IPS-20b (cell line): ENCODE measurements at regions not wholly inside any gene's neighbourhood (a gene's known extent, or its start where the extent isn't known, plus 50 kb on each side); places are given as distances from the start of the nearest gene placed in this dataset.

Source experiments
- H3K27ac ChIP-seq: one replicate; pipeline ENCODE4 v1.5.1; 2013; ENCODE audit warnings: low read length
- H3K27me3 ChIP-seq: 2 replicates; pipeline ENCODE4 v1.6.1; 2013; ENCODE audit warnings: mild to moderate bottlenecking, low read length, inconsistent platforms; ENCODE audit not compliant: insufficient read depth
- H3K36me3 ChIP-seq: 2 replicates; pipeline ENCODE4 v1.6.1; 2013; ENCODE audit warnings: low read depth, mild to moderate bottlenecking, inconsistent platforms, low read length, moderate library complexity; ENCODE audit not compliant: insufficient read depth
- H3K4me1 ChIP-seq: 2 replicates; pipeline ENCODE4 v1.6.1; 2013; ENCODE audit warnings: mild to moderate bottlenecking, control low read depth, inconsistent platforms, low read length, moderate library complexity; ENCODE audit not compliant: insufficient read depth
- H3K4me3 ChIP-seq: 2 replicates; pipeline ENCODE4 v1.5.1; 2013; ENCODE audit warnings: mild to moderate bottlenecking, low read length, inconsistent platforms
- H3K9ac ChIP-seq: 2 replicates; pipeline ENCODE4 v1.6.1; 2013; ENCODE audit warnings: low read depth, mild to moderate bottlenecking, inconsistent platforms, low read length, moderate library complexity
- H3K9me3 ChIP-seq: 2 replicates; pipeline ENCODE4 v1.6.1; 2013; ENCODE audit warnings: mild to moderate bottlenecking, low read depth, low read length, inconsistent platforms; ENCODE audit not compliant: insufficient read depth

DNA sequence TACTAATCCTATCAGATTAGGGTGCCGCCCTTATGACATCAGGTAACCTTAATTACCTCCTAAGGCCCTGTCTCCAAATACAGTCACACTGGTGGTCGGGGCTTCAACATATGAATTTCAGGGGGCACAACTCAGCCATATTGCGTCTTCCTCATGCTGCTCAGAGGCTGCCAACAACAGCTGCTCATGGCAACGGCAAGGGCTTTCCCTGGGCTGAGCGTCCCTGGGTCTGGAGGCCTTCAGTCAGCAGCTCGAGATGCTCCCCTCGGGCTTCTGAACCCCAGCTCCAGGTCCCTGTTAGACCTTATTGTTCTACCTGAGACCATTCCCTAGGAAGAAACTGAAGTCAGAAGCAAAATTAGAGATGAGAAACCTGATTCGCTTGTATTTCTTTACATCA lies 157.2 kb downstream of the TMEM132E start:
- Histone ChIP-seq H3K9ac (no peak overlapping the region), H3K27me3 (peaks cover 10% of the 10 kb centered on the region; the same call in 1 of the 2 replicates), H3K27ac (no peak overlapping the region)

DNA sequence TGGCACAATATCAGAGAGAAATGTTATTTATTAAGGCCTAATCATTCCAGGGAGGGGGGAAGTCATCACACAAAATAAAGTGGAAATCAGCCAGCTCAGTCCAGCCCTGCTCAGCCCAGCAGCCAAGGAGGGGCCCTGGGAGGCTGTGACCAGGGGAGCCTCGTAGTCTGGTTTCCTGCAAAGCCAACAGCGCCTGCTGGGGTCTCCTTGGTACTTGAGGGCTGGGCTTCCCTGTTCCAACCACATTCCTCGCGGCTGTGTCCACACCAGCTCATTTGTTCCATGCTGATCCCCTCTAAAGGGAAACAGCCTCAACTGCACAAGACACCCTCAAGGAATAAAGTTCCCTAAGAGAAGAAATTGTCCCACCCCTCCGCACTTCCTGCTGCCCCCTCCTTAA lies 154.0 kb downstream of the TMEM132E start:
- no peaks in the 10 kb centered on the region; the same call in 1 of the 2 replicates for H3K9me3 ChIP-seq
- H3K4me1 ChIP-seq = no peaks in the 10 kb centered on the region
- no peak overlapping the region for H3K9ac ChIP-seq
- no peak overlapping the region for H3K27ac ChIP-seq
- H3K27me3 ChIP-seq = peaks cover 10% of the 10 kb centered on the region; the same call in 1 of the 2 replicates
- no peaks in the 10 kb centered on the region for H3K36me3 ChIP-seq
- H3K4me3 ChIP-seq = no peak overlapping the region

More for the DNA sequence above, 157.2 kb downstream of the TMEM132E start:
- H3K4me1 ChIP-seq = no peaks in the 10 kb centered on the region; the same call in 1 of the 2 replicates
- H3K36me3 ChIP-seq = no peaks in the 10 kb centered on the region
- H3K4me3 ChIP-seq = no peak overlapping the region
- no peaks in the 10 kb centered on the region; the same call in 1 of the 2 replicates for H3K9me3 ChIP-seq

DNA sequence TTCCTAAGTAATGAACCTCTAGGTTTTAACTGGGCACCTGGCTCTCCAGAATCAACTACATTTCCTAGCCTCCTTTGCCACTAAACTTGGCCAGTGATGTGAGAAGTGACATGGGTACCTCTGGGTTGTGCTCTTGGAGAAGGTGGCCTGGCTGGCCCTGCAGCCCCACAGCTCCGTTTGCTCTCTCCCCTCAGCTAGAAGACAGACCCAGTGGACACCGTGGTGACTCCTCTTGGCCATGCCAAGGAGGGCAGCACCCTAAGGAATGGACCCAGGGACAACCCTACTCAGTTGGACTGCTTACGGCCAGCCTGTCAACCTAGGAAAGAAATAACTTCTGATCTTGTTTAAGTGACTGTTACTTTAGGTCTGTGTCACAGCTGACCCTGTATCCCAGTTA lies 151.4 kb downstream of the TMEM132E start:
- 0 out of 2 replicates have a peak, but pooled peaks cover 4% of the 10 kb centered on the region for H3K27me3 ChIP-seq
- H3K9ac ChIP-seq = no peak overlapping the region
- H3K36me3 ChIP-seq = no peaks in the 10 kb centered on the region
- H3K4me3 ChIP-seq = no peak overlapping the region
- H3K4me1 ChIP-seq = no peaks in the 10 kb centered on the region
- H3K27ac ChIP-seq = no peak overlapping the region
- no peaks in the 10 kb centered on the region; the same call in 1 of the 2 replicates for H3K9me3 ChIP-seq

DNA sequence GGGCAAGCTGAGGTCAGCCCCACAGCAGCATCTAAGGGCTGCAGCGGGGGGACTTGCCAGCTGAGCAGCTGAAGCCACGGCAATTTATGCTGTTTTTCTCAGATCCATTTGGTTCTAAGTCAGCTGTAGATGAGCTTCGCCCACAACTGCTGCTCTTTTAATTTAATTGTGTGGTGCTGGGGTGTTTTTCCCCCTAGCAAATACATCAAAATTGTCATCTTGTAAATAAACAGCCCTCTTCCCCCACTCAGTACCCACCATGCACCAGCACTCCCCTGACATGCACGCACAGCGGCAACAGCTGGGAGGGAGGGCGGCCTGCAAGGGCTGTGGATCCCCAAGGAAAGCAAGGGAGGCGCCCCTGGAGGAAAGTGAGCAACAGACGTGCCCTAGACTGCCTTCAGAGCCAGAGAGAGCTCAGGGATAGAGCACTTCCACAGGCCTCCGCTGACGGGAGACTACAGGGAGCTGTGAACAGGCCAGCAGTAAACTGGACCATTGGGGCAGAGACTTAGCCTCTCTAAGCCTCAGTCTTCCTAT lies 149.5 kb downstream of the TMEM132E start:
- Histone ChIP-seq H3K27me3 (no peaks in the 10 kb centered on the region; the same call in 1 of the 2 replicates), H3K4me1 (no peaks in the 10 kb centered on the region), H3K9me3 (no peaks in the 10 kb centered on the region; the same call in 1 of the 2 replicates), H3K27ac (no peak overlapping the region), H3K36me3 (no peaks in the 10 kb centered on the region), H3K4me3 (no peak overlapping the region), H3K9ac (no peak overlapping the region)

DNA sequence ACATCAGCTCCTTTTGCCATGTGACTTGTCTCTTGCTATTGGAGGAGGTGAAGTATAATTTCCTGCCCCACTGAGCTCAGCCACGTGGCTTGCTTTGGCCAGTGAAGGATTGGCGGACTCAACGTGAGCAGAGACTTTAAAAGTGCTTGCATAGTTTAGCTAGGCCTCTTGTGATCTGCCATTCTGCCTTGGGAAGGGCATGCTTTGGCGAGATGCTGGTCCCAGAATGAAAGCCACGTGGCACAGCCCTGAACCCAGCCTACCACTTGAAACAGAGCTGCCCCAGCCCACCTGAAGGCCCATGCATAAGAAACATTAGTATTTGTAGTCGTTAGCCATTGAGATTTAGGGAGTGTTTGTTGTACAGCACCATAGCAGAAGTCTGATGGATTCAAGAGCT lies 148.2 kb downstream of the TMEM132E start:
- Histone ChIP-seq H3K27ac (no peak overlapping the region), H3K9ac (no peak overlapping the region), H3K36me3 (no peaks in the 10 kb centered on the region), H3K27me3 (no peaks in the 10 kb centered on the region; the same call in 1 of the 2 replicates), H3K9me3 (no peaks in the 10 kb centered on the region; the same call in 1 of the 2 replicates), H3K4me1 (no peaks in the 10 kb centered on the region), H3K4me3 (no peak overlapping the region)

DNA sequence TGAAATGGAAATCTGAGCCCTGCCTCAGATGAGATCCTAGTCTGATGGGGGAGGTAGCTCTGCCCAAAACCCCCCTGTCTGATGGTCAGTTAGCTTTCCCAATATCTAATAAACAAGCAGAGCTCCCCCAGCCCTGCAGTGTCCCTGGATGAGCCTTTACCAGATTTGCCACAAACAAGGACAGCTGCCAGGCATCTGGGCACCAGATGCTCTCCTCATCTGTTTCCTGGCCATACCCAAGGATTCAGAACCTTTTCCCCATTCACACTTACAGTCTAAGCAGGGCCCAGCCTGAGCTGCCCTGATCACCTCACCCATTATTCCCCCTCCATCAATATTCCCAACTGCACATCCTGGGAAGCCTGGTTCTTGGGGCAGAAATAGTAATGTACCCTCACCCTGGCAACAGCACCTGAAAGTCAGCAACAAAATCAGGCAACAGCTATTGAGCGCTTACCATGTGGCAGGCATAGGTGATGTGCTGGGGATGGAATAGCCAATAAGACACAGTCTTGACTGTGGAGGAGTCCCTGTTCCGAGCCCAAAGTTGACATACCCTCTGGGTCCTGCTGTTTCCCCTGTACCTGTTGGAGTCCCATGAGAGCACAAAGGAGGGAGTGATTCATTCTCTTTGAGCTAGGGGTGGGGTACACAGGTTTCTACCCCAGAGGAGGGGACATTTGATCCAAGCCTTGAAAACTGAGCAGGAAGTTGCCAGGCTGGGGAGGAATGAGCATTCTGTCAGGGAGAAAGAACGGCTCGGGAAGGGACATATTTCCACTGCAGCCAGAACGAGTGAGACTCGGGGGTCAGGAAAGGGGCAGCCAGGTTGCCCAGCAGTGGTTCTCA lies 147.4 kb downstream of the TMEM132E start:
- Histone ChIP-seq H3K27ac (no peak overlapping the region), H3K4me1 (no peaks in the 10 kb centered on the region), H3K36me3 (no peaks in the 10 kb centered on the region), H3K27me3 (no peaks in the 10 kb centered on the region; the same call in 1 of the 2 replicates), H3K4me3 (no peak overlapping the region), H3K9ac (no peak overlapping the region), H3K9me3 (no peaks in the 10 kb centered on the region; the same call in 1 of the 2 replicates)

DNA sequence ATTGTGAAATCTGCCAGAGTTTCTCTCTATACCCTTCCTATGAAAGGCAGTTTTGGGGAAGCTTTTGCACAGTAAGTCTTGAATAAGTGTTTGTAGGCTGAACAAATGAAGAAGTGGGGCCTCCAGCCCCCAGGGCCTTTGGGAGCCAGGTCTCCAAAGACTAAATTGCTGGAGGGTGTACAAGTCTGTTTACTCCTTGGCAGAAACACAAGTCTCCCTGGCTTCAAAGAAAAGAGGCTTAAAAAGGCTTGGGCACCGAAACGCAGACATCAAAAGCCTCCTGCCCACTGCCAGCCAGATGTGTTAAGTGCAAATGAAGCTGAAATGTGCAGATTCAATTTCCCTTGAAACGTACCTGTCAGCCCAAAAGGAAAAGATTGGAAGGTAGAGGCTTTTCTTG lies 146.3 kb downstream of the TMEM132E start:
- Histone ChIP-seq H3K9ac (no peak overlapping the region), H3K27ac (no peak overlapping the region), H3K4me1 (no peaks in the 10 kb centered on the region), H3K9me3 (no peaks in the 10 kb centered on the region), H3K4me3 (no peak overlapping the region), H3K27me3 (no peaks in the 10 kb centered on the region; the same call in 1 of the 2 replicates), H3K36me3 (no peaks in the 10 kb centered on the region)

DNA sequence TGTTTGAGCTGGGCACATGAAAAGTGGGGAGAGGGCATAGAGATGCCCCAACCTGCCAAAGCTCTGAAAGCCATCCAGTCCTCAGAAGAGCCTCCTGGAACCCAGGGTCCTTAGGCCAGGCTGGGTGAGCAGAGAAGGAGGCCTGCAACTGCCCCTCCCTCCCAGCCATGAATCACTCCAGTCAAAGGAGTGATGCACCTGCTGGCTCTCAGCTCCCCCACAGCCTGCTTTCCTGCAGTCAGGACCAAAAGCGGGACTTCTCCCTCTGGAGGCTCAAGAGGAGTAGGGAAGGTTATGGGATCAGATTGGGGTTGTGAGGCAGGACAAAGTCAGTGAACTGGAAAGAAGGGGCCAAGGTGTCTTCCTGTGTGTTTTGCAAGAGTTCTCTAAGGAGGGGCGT lies 145.6 kb downstream of the TMEM132E start:
- Histone ChIP-seq H3K4me1 (no peaks in the 10 kb centered on the region), H3K4me3 (no peak overlapping the region), H3K9me3 (no peaks in the 10 kb centered on the region), H3K36me3 (no peaks in the 10 kb centered on the region), H3K9ac (no peak overlapping the region), H3K27me3 (no peaks in the 10 kb centered on the region; the same call in 1 of the 2 replicates), H3K27ac (no peak overlapping the region)

DNA sequence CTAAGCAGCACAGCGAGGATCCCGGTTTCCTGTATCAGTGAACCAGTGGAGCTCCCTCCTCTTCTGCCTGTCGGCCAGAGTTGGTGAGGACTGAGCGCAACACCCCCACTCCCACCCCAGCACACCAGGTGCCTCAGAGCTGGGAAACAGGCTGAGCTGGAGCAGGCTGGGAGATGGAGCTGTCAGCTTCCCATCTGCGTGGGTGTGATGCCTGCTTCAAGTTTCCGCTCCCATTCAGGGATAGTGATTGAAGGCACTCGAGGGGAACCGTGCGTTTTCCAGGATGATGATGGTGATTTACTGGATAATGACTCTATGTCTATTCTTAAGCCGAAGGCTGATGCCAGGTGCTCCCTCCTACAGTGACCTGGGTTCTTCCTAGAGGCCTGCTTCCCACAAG lies 144.5 kb downstream of the TMEM132E start:
- Histone ChIP-seq H3K9me3 (no peaks in the 10 kb centered on the region), H3K9ac (no peak overlapping the region), H3K4me3 (no peak overlapping the region), H3K4me1 (no peaks in the 10 kb centered on the region), H3K27ac (no peak overlapping the region), H3K27me3 (no peaks in the 10 kb centered on the region; the same call in 1 of the 2 replicates), H3K36me3 (no peaks in the 10 kb centered on the region)

DNA sequence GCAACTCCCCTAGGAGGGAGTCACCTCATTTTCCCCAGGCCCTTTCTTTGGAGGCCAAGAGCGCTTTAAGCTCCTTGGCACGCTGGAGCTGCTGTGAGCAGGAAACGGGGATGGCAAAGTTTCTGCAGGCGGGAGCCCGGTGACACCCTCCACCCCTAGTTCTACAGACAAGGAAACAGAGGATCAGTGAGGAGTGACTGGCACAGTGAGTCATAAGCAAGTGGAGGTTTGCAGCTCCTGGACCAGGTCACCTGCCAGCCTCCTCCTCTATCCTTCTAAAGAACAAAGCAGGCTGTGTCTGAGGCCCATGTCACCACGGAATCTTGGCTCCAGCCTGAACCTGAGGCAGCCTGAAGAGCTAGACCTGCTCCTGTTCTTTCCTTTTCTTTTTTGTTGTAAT lies 141.9 kb downstream of the TMEM132E start:
- no peak overlapping the region for H3K4me3 ChIP-seq
- H3K4me1 ChIP-seq = no peaks in the 10 kb centered on the region
- H3K9me3 ChIP-seq = no peaks in the 10 kb centered on the region
- H3K27me3 ChIP-seq = no peaks in the 10 kb centered on the region; the same call in 1 of the 2 replicates
- no peaks in the 10 kb centered on the region for H3K36me3 ChIP-seq
- H3K27ac ChIP-seq = no peak overlapping the region
- no peak overlapping the region for H3K9ac ChIP-seq

DNA sequence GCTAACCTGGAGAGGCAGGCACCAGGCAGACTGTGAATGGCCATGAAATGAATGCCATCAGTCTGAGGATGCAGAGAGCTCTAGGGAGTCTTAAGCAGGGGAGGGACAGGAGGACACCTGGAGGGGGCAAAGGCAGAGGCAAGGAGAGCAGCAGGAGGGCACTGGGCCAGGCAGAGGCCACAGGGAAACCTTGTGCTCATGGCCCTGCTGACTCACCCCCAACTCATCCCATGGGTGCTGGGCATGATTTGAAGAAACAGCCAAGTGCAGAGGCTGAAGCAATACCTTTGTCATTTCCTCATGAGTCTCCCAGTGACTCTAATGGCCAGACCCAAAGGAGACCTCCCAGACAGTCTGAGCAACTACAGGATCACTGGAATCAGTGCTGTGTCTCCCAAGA lies 141.4 kb downstream of the TMEM132E start:
- Histone ChIP-seq H3K9me3 (no peaks in the 10 kb centered on the region), H3K27ac (no peak overlapping the region), H3K9ac (no peak overlapping the region), H3K4me1 (no peaks in the 10 kb centered on the region), H3K27me3 (no peaks in the 10 kb centered on the region; the same call in 1 of the 2 replicates), H3K36me3 (no peaks in the 10 kb centered on the region), H3K4me3 (no peak overlapping the region)

DNA sequence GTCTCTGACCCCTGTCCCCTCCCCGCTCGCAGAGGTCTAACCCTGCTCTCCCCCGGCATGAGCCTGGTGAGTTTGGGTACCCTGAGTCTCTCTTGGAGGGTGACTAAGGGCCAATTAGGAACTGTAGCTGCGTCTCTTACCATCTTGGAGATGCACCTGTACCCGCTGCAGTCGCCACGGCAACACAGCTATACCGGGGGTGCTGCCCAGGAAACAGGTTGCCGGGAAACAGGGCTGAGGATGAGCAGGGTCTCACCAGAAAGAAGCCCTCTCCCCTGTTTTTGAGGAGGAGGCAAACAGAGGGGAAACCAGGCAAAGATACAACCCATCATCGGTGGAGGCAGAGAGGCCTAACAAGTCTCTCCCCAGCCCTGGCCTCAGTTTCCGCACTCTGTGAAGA lies 140.2 kb downstream of the TMEM132E start:
- H3K4me3 ChIP-seq = no peak overlapping the region
- no peaks in the 10 kb centered on the region for H3K36me3 ChIP-seq
- no peak overlapping the region for H3K9ac ChIP-seq
- H3K27ac ChIP-seq = no peak overlapping the region
- H3K9me3 ChIP-seq = no peaks in the 10 kb centered on the region
- H3K4me1 ChIP-seq = no peaks in the 10 kb centered on the region
- H3K27me3 ChIP-seq = no peaks in the 10 kb centered on the region; the same call in 1 of the 2 replicates
